ENCODE measurements at regions not wholly inside any gene's neighbourhood (a gene's known extent, or its start where the extent isn't known, plus 50 kb on each side); places are given as distances from the start of the nearest gene placed in this dataset.

DNA sequence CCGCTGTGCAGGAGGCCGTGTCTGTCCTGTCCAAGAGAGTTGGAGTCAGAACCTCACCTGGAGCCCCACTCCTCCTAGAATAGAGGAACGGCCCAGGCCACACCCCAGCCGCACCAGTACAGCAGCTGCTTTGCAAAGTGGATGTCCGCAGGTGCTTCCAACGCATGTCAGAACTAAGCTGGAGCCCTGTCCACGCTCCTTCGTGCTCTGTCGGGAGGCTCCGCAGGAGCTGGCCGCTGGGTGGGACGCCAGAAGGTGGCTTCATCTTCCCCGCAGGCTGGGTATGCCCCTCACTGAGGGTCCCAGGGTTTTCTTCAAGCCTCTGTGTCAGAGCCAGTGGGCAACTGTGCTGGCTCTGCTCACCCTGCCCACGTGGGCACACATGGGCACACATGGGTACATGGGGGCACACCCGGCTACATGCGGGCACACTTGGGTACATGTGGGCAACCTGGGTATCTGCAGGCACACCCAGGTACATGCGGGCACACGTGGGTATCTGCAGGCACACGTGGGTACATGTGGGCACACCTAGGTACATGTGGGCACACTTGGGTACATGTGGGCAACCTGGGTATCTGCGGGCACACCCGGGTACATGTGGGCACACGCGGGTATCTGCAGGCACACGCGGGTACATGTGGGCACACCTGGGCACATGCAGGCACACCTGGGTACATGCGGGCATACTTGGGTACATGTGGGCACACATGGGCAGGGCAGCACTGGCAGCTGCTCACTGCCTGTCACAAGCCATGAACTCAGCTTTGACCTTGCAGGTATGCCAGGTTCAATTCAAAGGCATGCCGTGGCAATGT, 67.1 kb upstream of the CTDP1 start:
- H3K4me3 ChIP-seq (ENCODE audit: low read length), result no peak overlapping the region
- TF ChIP-seq CTCF (conservative IDR thresholded peaks at IDR 0.05; ENCODE audit: low read depth, low read length), result no peak
- no peak for DNase-seq (ENCODE audit: low read depth)

DNA sequence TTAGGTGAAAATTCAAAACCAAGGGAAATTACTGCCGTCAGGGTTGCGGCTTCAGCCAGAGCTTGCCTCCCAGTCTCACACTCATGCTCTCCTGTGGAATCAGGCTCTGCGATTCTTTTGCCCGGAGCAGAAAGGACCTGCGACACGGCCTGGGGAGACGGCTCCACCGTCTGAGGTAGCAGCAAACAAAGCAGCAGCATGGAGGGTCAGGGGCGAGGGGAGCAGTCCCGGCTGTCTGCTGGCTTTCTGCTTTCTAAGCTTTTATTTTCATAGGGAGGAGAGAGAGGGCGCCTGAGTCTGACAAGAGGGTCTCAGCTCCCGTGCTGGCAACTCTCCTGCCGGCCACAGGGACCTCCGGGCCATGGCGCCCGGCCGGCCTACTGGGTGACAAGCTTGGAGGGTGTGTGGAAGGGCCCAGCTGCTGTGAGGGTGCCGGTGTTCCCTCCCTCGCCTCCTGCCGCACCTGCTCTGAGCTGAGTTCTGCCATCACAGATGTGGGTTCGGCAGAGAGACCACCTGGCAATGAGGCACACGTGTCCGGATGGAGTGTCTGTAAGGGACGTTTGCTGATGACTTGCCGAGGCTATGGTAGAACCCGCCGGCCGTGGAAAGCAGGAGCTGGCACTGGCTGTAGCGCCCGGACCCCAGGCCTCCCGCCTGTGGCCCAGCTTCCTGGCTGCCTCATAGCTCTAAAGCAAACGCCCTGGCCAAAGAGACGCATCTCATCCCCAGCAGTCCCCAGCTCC, 66.2 kb upstream of the CTDP1 start:
- TF ChIP-seq CTCF (conservative IDR thresholded peaks at IDR 0.05; ENCODE audit: low read depth, low read length), result no peak
- no peak overlapping the region for H3K4me3 ChIP-seq (ENCODE audit: low read length)
- DNase-seq (ENCODE audit: low read depth), result no peak

DNA sequence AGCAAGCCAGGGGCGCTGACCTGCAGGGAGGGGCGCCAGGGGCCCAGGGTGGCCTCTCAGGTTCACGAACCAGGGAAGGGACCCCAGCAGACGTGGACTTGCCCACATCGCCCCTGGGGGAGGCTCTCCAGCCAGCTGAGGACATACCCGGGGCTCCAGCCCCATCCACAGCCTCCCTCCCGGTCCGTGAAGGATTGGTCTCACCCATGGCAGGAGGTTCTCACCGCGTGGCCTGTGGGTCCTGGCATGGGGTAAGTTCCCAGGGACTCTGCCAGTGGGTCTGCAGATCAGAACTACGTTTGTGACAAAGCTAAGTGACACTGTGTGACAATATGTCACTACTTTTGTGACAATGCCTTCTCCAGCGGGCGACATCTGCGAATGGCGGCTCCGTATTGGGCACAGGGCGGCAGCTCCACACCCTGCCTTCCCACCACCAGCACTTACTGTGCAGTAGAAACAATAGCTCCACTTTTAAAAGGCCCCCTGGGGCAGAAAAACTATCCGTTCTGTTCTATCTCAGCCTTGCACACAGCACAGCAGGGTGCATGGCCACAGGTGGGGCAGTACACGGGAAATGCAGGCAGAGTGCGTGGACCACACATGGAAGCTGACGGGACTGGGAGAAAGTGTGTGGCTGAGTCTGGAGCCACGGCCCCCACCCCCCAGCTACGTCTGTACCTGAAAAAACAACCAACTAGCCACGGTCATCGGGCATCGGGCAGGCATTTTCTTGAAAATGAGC, 65.2 kb upstream of the CTDP1 start:
- TF ChIP-seq CTCF (conservative IDR thresholded peaks at IDR 0.05; ENCODE audit: low read depth, low read length), result no peak
- no peak overlapping the region for H3K4me3 ChIP-seq (ENCODE audit: low read length)
- DNase-seq (ENCODE audit: low read depth), result no peak

GRCh38 chr18:79615091-79615490, 64.5 kb upstream of the CTDP1 start:
- no peak for TF ChIP-seq CTCF (conservative IDR thresholded peaks at IDR 0.05; ENCODE audit: low read depth, low read length)
- H3K4me3 ChIP-seq (ENCODE audit: low read length), result no peak overlapping the region
- no peak for DNase-seq (ENCODE audit: low read depth)

DNA sequence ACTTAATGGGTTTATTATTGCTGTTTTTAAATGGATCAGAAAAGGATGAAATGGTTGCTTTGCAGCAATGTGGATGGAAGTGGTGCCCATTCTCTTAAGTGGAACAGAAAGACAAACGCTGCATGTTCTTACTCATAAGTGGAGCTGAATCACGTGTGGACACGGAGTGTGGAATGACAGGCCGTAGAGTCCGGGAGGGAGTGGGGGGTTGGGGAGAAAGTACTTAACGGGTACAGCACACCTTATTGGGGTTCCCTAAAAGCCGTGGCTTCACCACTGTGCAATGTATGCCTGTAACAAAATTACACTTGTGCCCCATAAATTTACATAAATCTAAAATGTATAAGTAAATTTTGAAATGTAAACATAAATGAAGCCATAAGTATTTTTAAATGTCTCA, 64.0 kb upstream of the CTDP1 start:
- H3K4me3 ChIP-seq (ENCODE audit: low read length), result no peak overlapping the region
- DNase-seq (ENCODE audit: low read depth), result no peak
- TF ChIP-seq CTCF (conservative IDR thresholded peaks at IDR 0.05; ENCODE audit: low read depth, low read length), result no peak

- DNase-seq (ENCODE audit: low read depth), result no peak
- TF ChIP-seq CTCF (conservative IDR thresholded peaks at IDR 0.05; ENCODE audit: low read depth, low read length), result no peak
- peak overlapping the region; percentile 32 for H3K4me3 ChIP-seq (ENCODE audit: low read length)
Measured at GRCh38 chr18:79616651-79617510, 62.7 kb upstream of the CTDP1 start.

Measured in retinal pigment epithelial cell (primary cell).